Esophagus muscularis mucosa (tissue), 4 donors: ENCODE measurements at regions not wholly inside any gene's neighbourhood (a gene's known extent, or its start where the extent isn't known, plus 50 kb on each side); places are given as distances from the start of the nearest gene placed in this dataset.

Experiments used
- DNase-seq: peaks from one replicate; pipeline ENCODE4 v3.0.0-alpha.2; 2017; ENCODE audit errors: extremely low spot score
- H3K27ac ChIP-seq, 4 donors: fragments of 200-600 bp; sonication (generic); replicated peaks in 1 of 4; 1 replicate in 3 of 4; 2 replicates in 1 of 4; pipeline ENCODE4 v1.5.1; 2016 to 2019; ENCODE audit warnings: mild to moderate bottlenecking in 1 of 4
- H3K27me3 ChIP-seq, 4 donors: fragments of 200-600 bp; sonication (generic); one replicate each; pipeline versions ENCODE4 v1.5.1 to v1.6.0; 2016 to 2019
- H3K36me3 ChIP-seq, 4 donors: fragments of 200-600 bp; sonication (generic); one replicate each; pipeline ENCODE4 v1.5.1; 2016 to 2019
- H3K4me1 ChIP-seq, 4 donors: fragments of 200-600 bp; sonication (generic); one replicate each; pipeline ENCODE4 v1.5.1; 2016 to 2019
- H3K4me3 ChIP-seq, 4 donors: fragments of 200-600 bp; sonication (generic); 1 replicate in 2 of 4; 2 replicates in 2 of 4; pipeline ENCODE4 v1.5.1; 2016 to 2019; ENCODE audit warnings: mild to moderate bottlenecking in 4 of 4, moderate library complexity in 1 of 4
- H3K9me3 ChIP-seq, 4 donors: fragments of 200-600 bp; sonication (generic); 1 replicate in 3 of 4; 2 replicates in 1 of 4; pipeline ENCODE4 v1.5.1; 2016 to 2019
- CTCF ChIP-seq, 3 experiments: fragments of 200-600 bp in 2 of 3; fragments of 450-650 bp in 1 of 3; sonication (generic) in 2 of 3; IDR thresholded peaks; one replicate each; pipeline ENCODE4 v1.5.1; 2017 to 2019; ENCODE audit warnings: antibody characterized with exemption in 3 of 3, mild to moderate bottlenecking in 2 of 3, moderate library complexity in 1 of 3
- EP300 ChIP-seq: sonication (generic); formaldehyde crosslinking; IDR thresholded peaks from one replicate; pipeline ENCODE4 v1.6.1; 2017; ENCODE audit warnings: antibody characterized with exemption
- POLR2A ChIP-seq: fragments of 450-650 bp; IDR thresholded peaks from one replicate; pipeline ENCODE4 v1.6.1; 2017; ENCODE audit warnings: antibody characterized with exemption, moderate library complexity, mild to moderate bottlenecking, low read depth
- POLR2AphosphoS5 ChIP-seq, 2 donors: sonication (generic); formaldehyde crosslinking; IDR thresholded peaks; one replicate each; pipeline ENCODE4 v1.6.1; 2017; ENCODE audit warnings: antibody characterized with exemption in 2 of 2
- WGBS: methylation state at CpG from one replicate; pipeline ENCODE4 v1.1.5; 2018; 5-methylcytosine and 5-hydroxymethylcytosine counted together
- intact Hi-C: fragments of 100-400 bp; cut with DNase I; formaldehyde crosslinking; loops from one replicate; pipeline ENCODE4 v1.15.1; 2023

DNA sequence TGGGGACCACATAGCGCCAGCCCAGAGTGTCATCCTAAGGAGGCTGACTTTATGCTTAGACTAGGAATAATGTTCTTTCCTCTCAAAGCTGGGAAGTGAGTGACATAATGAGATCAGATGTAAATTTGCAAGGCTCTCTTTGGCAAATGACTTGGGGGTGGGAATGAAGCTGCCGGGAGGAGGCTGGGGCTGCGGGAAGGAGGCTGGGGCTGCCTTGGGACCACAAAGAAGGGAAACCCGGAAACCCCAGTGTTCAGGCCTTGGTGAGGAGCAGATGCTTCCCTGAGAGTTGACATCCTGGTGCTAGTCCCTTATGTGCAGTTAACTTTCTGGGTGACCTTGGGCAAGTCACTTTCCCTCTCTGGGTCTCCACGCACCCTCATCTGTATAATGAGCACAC, 182.0 kb downstream of the CHST1 start:
- Histone ChIP-seq H3K9me3 (no peaks in the 10 kb centered on the region), H3K4me1 (no peaks in the 10 kb centered on the region), H3K27ac (no peak overlapping the region), H3K4me3 (no peak overlapping the region), H3K36me3 (no peaks in the 10 kb centered on the region), H3K27me3 (peaks cover 0 to 64% (median 0%) of the 10 kb centered on the region in 4 donors)
- no peak for TF ChIP-seq POLR2A
- TF ChIP-seq EP300: no peak
- TF ChIP-seq CTCF (IDR thresholded peaks at IDR 0.05): no peak
- TF ChIP-seq POLR2AphosphoS5 (IDR thresholded peaks at IDR 0.05): no peak
- DNase-seq: no peak
- WGBS: 91% methylated on average over 5 of the region's 5 CpGs
- intact Hi-C loops: no loop called here

GRCh38 chr11:45482331-45482730, 183.1 kb downstream of the CHST1 start:
- Histone ChIP-seq H3K27ac (no peak overlapping the region), H3K4me3 (no peak overlapping the region), H3K27me3 (peaks cover 0 to 59% (median 0%) of the 10 kb centered on the region in 4 donors), H3K36me3 (no peaks in the 10 kb centered on the region), H3K9me3 (no peaks in the 10 kb centered on the region), H3K4me1 (no peaks in the 10 kb centered on the region)
- TF ChIP-seq EP300 (no peak), POLR2AphosphoS5 (IDR thresholded peaks at IDR 0.05) (no peak), POLR2A (no peak), CTCF (IDR thresholded peaks at IDR 0.05) (no peak)
- WGBS: 74% methylated on average over 7 of the region's 7 CpGs
- intact Hi-C loops: no loop called here
- no peak for DNase-seq

DNA sequence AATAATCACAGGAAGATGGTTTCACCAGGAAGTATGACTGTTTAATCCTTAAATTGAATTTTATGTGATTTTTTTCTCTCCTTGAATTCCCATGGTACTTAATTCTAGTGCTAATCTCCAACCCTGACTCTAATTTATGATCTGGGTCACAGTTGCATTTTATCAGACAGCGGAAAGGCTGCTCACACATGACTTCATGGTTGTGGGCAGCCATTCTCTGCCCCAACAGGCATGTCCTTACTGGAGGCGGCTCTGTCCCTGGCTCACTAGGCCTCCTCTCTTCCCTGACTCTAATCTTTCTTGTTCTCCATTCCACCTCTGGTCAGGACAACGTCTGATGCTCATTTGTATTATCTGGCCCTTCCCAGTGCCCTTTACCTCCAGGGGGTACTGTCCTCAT, 184.4 kb downstream of the CHST1 start:
- H3K4me1 ChIP-seq: no peaks in the 10 kb centered on the region
- no peaks in the 10 kb centered on the region for H3K9me3 ChIP-seq
- no peak overlapping the region for H3K27ac ChIP-seq
- 58% methylated on average over 3 of the region's 3 CpGs for WGBS
- DNase-seq: no peak
- no peaks in the 10 kb centered on the region for H3K36me3 ChIP-seq
- intact Hi-C loops: no loop called here
- H3K27me3 ChIP-seq: peaks cover 0 to 46% (median 0%) of the 10 kb centered on the region in 4 donors
- no peak overlapping the region for H3K4me3 ChIP-seq
- TF ChIP-seq EP300 (no peak), POLR2A (no peak), CTCF (IDR thresholded peaks at IDR 0.05) (no peak), POLR2AphosphoS5 (IDR thresholded peaks at IDR 0.05) (no peak)

- 100% methylated on average over 1 of the region's 1 CpG for WGBS
- H3K27me3 ChIP-seq: peaks cover 0 to 31% (median 0%) of the 10 kb centered on the region in 4 donors
- TF ChIP-seq CTCF (IDR thresholded peaks at IDR 0.05): no peak
- no peak for TF ChIP-seq POLR2AphosphoS5 (IDR thresholded peaks at IDR 0.05)
- TF ChIP-seq POLR2A: no peak
- no peak for TF ChIP-seq EP300
- H3K36me3 ChIP-seq: no peaks in the 10 kb centered on the region
- no peak overlapping the region for H3K4me3 ChIP-seq
- H3K9me3 ChIP-seq: no peaks in the 10 kb centered on the region
- H3K27ac ChIP-seq: no peak overlapping the region
- intact Hi-C loops: no loop called here
- DNase-seq: no peak
- no peaks in the 10 kb centered on the region for H3K4me1 ChIP-seq
These were observed 187.8 kb downstream of the CHST1 start for GRCh38 chr11:45477588-45477987.

DNA sequence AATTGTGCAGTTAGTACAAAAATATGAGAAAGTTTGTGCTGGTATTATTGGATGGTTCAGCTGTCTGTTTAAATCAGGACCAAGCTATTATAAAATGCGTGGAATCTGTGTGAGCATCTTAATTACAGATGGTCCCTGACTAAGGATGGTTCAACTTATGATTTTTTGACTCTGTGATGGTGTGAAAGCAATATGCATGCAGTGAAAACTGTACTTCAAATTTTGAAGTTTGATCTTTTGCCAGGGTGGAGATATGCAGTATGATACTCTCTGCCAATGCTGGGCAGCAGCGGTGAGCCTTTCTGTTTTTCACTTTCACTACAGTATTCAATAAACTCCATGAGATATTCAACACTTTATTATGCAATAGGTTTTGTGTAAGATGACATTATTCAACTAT, 189.3 kb downstream of the CHST1 start:
- intact Hi-C loops: no loop called here
- no peak for DNase-seq
- Histone ChIP-seq H3K4me3 (no peak overlapping the region), H3K27me3 (peaks cover 0 to 16% (median 0%) of the 10 kb centered on the region in 4 donors), H3K9me3 (no peaks in the 10 kb centered on the region), H3K36me3 (no peaks in the 10 kb centered on the region), H3K27ac (no peak overlapping the region), H3K4me1 (no peaks in the 10 kb centered on the region)
- WGBS: 88% methylated on average over 2 of the region's 2 CpGs
- TF ChIP-seq EP300 (no peak), POLR2AphosphoS5 (IDR thresholded peaks at IDR 0.05) (no peak), CTCF (IDR thresholded peaks at IDR 0.05) (no peak), POLR2A (no peak)
